HG03060 (cell line): ENCODE measurements at regions not wholly inside any gene's neighbourhood (a gene's known extent, or its start where the extent isn't known, plus 50 kb on each side); places are given as distances from the start of the nearest gene placed in this dataset.
"Not testable (repeated sequence)": the region's sequence is repeated elsewhere in the genome, so short reads cannot be mapped to it uniquely, and the experiment has no call there.

Source experiments
- ATAC-seq: cut with Tn5 transposase; IDR thresholded peaks from one replicate; pipeline ENCODE4 v1.9.1; 2021; ENCODE audit warnings: low read depth, moderate number of reproducible peaks; ENCODE audit not compliant: unreplicated experiment

DNA sequence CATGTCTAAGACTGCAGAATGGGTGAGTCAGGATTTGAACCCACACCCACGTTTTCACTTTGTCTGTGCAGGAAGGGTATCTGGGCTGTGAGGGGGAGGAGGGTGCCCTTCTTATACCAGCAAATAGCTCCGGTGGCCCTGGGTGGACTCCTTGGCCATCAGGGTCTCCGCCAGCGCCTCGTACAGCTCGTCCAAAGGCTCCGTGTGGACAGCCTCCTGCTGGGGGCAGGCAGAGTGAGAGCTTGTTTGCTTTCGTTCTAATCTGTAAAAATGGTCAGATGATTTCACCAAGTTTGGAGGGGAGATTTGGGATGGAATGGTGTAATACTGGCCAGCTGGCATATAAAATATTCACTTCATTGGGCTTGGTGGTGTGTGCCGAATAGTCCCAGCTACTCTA lies 111.7 kb upstream of the CCZ1B start:
- not testable (repeated sequence) for ATAC-seq

DNA sequence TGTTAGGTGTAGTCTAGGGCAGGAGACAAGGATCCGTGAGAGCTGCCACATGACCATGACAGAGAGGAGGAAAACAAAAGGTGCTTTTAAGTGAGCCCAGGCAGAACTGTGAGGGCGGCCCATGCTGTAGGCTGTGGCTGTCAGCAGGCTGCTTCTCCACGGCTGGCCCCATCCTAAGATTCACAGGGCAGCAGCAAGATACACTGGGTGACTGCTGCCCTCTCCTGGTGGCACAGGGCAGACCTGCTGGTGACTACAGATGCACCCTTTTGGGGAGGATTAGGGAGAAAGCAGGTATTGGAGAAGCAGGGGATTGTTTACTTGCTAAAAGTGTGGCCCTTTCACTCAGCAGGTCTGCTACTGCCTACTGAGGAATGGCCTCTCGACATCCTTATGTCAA lies 112.2 kb upstream of the CCZ1B start:
- ATAC-seq = not testable (repeated sequence)

DNA sequence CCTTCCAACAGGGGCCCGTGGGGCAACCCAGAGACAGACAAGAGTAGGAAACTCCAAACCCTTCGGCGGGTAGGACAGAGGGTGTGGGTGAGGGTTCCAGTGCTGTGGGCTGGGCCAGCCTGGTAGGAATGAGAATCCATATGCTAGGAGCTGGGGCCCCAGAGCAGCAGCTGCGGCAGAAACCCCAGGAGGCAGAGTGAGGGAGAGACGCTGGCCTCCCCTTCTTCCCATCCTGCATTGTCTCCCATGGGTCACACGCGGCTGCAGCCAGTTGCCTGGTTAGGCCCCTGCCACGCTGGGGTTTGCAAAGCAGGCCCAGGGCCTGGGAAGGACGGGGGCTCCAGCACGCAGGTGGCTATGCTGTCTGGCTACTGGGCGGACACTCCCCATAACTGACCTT lies 113.1 kb upstream of the CCZ1B start:
- ATAC-seq = not testable (repeated sequence)

DNA sequence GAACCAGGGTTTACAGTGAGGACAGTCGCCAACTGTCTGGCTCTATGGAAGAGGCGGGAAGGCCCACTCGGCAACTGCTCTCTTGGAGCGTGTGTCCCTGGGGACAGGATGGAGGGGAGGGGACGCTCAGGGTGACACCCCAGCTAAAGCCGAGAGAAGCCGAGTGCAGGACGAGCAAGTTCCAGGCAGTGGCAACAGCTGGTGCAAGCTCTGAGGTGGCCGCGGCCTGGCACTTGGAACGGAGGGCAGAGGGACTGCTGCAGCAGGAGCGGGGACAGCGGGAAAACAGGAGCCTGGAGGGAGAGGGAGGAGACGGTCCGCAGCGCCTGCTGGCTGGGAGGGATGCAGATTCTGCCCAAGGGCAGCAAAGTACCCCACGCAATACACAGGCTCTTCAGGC lies 113.8 kb upstream of the CCZ1B start:
- ATAC-seq = not testable (repeated sequence)

DNA sequence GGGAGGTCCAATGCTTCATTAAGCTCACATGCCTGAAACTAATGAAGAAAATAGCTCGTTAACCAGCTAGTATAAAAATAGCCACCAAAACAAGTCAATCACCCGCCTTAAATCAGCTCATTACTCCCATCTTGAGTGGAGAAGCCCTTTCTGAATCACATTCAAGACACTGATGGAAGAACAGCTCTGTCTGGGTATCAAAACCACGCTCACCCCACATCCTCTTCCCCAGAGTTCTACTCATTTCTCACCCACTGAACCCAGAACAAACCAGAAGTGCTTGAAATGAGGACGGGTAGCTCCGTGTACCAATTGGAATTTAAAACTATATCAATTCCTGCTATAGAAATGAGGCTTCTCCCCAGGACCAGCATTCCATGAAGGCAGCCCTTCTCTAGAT lies 120.8 kb upstream of the CCZ1B start:
- ATAC-seq = not testable (repeated sequence)

DNA sequence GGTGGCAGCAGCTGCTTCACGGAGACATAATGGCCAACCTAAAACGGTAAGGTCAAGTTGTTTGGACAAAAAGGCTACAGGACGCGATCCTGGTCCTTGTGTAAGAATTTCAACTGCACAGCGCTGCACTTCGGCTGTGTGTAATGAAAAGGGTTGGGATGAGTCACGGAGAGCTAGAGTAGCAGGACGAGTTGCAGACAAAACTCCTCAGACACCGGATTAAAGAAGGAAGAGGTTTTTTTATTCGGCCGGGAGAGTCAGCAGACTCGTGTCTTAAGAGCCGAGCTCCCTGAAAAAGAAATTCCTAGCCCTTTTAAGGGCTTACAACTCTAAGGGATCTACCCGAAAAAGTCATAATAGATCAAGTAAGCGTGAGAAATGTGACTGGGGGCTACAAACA lies 124.2 kb upstream of the CCZ1B start:
- not testable (repeated sequence) for ATAC-seq

DNA sequence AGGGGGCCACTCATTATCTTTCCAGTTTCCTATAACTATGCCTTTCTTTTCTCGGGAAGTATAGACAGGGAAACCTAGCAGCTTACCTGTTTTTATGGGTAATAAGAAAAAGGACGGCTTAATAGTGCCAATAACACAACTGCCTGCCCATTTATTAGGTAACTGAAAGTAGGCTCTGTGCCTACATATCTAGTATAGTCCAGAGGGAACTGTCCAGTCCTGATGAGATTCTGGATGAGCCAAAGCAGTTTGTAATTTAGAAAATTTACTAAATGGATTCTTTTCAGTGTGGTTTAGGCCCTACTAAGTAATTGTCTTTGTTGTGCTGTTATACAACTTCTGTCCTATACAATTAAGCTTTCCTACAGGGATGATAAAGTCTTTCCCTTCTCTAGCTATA lies 125.5 kb upstream of the CCZ1B start:
- ATAC-seq = not testable (repeated sequence)

DNA sequence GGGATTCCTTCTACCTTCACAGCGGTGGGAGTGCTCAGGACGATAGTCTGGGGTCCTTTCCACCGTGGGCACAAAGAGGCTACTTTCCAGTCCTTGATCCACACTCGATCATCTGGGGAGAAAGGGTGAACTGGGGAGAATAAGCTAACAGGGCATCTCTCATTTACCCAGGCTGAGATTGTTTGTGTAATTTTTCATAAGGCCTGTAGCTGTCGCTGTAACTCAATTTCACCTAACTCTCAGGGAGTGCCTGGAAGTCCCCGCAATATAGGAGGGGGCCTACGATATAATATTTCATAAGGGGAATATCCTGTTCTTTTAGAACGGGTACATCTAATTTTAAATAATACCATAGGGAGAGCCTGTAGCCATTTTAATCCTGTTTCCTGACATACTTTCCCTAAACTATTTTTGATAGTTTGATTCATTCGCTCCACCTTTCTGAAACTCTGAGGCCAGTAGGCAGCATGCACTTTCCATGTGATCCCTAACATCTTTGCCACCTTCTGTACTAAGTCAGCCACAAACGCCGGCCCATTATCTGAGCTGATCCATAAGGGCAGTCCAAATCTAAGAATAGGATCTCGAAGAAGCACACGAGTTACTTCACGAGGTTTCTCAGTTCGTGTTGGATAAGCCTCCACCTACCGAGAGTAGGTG lies 127.2 kb upstream of the CCZ1B start:
- ATAC-seq = not testable (repeated sequence)

DNA sequence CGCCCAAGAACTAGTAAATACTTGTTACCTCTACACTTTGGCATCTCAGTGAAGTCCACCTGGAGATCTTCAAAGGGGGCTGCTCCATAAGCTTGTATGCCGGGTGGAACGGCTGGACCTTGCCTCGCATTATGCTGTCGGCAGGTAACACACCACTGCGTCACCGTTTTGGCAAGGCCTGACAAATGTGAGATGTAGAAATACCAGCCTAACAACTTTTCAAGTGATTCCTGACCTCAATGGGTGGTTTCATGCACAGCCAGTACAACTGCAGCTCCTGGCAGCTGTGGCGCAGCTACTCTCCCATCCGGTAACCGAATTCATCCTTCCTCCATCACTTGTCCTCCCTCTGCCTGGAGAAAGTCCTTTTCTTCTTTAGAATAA lies 127.7 kb upstream of the CCZ1B start:
- ATAC-seq = not testable (repeated sequence)

DNA sequence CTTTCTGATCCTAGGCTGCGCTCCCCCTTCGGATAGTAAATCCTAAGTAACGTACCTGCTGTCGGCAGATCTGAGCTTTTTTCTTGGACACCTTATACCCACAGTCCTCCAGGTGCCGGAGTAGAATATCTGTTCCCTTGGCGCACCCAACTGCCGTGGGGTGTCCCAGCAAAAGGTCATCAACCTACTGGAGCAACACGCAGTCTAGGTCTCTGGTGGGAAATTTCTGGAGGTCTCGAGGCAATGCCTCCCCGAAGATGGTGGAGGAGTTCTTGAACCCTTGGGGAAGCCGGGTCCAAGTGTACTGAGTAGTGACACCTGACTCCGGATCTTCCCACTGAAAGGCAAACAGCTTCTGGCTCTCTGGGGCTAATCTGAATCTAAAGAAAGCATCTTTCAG lies 129.3 kb upstream of the CCZ1B start:
- ATAC-seq = not testable (repeated sequence)

DNA sequence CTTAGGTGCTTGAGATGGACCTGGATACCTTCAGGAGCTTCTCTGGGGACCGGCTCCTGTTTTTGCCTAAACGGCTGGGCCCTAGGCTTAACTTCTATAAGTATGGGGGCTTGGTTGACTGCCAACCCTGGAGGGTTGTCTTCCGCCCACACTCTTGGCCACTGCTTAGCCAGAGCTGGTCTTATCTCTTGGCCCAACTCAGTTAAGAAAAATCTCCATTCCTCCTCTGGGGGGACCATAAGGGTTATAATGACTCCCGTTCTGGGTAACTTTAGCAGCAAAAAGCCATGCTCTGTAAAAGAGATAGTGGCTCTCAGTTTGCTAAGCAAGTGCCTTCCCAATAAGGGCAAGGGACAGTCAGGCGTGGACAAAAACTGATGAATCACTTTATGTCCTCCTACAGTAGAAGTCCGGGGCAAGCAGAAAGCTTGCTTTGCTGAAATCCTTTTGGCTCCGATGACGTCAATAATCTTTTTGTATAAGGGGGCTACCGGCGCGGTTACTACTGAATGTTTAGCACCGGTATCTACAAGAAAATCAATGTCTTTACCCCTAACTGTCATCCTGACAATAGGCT lies 130.0 kb upstream of the CCZ1B start:
- not testable (repeated sequence) for ATAC-seq

DNA sequence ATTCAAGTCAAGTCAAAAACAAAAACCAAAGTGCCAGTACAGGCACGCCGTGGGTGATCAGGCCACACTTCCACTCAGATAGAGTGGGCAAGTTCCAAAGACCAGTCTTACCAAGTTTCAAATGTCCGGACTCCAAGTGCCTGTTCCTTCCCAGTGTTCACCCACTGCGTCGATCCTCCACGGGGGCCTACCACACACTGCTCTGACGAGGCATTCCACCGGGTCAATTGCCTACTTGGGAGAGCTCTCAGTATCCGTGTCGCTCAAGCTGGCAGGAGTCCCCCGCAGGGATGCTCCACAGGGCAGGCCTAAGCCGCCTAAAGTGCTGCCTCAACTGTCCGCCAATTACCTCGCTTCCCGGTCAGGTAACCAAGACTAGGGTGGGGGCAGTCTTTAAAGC lies 132.3 kb upstream of the CCZ1B start:
- not testable (repeated sequence) for ATAC-seq

DNA sequence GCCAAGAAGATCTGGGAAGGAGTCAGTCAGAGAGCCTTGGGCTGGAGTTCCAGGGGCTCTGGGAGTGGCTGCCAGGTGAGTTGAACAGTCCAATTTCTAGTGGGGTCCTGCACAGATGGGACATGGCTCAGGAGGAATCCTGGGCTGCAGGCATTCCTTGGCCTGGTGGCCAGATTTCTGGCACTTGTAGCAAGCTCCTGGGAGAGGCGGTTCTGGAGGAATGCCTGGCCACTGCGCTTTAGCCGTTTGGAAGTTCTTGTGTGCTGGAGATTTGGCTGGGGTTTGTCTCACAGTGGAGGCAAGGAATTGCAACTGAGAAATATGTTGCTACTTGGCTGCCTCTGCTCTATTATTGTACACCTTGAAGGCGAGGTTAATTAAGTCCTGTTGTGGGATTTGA lies 133.9 kb upstream of the CCZ1B start:
- not testable (repeated sequence) for ATAC-seq

DNA sequence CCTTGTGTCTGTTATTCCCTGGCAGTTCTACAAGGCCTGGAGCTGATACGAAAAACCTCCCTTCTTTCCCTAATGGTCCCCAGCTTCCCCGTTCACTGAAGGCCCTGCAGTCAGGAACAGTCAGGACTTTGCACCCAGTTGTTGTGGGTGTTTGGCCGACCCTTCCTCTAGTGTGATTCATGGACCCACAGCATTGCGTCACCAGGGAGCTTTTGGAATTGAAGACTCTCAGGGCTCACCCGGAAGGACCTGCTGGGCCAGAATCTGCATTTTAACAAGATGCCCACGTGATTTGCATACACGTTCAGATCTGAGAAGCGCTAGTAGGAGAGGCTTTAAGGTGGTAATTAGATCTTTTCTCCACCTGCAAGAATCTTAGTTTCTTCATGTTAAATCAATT lies 136.8 kb upstream of the CCZ1B start:
- ATAC-seq = not testable (repeated sequence)

DNA sequence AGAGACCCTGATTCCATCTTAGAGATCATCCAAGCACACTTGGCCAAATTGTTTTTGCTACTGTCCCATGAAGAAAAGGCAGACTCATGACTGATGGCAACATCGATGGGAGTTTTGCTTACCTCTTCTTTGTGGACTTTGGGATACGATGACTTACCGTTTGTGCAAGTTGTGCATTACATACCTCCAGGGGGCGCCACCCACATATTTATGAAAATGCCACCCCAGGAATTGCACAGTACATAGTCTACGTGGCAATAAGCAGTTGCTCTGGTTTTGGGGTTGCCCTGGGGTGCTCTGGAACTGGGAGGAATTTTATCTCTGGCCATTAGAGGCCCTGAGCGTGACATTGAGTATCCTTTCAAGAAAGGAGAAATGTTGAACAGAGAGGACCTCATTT lies 139.0 kb upstream of the CCZ1B start:
- ATAC-seq = not testable (repeated sequence)

DNA sequence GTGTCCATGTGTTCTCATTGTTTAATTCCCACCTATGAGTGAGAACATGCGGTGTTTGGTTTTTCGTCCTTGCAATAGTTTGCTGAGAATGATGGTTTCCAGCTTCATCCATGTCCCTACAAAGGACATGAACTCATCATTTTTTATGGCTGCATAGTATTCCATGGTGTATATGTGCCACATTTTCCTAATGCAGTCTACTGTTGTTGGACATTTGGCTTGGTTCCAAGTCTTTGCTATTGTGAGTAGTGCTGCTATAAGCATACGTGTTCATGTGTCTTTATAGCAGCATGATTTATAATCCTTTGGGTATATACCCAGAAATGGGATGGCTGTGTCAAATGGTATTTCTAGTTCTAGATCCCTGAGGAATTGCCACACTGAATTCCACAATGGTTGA lies 144.1 kb upstream of the CCZ1B start:
- ATAC-seq = not testable (repeated sequence)

DNA sequence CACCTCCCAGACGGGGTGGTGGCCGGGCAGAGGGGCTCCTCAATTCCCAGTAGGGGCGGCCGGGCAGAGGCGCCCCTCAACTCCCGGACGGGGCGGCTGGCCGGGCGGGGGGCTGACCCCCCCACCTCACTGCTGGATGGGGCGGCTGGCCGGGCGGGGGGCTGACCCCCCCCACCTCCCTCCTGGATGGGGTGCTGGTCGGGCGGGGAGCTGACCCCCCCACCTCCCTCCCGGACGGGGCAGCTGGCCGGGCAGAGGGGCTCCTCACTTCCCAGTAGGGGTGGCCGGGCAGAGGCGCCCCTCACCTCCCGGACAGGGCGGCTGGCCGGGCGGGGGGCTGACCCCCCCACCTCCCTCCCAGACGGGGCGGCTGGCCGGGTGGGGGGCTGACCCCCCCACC lies 148.8 kb upstream of the CCZ1B start:
- ATAC-seq = not testable (repeated sequence)

DNA sequence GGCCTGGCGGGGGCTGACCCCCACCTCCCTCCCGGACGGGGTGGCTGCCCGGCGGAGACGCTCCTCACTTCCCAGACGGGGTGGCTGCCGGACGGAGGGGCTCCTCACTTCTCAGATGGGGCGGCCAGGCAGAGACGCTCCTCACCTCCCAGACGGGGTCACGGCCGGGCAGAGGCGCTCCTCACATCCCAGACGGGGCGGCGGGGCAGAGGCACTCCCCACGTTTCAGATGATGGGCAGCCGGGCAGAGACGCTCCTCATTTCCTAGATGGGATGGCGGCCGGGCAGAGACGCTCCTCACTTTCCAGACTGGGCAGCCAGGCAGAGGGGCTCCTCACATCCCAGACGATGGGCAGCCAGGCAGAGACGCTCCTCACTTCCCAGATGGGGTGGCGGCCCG lies 149.3 kb upstream of the CCZ1B start:
- ATAC-seq = not testable (repeated sequence)

DNA sequence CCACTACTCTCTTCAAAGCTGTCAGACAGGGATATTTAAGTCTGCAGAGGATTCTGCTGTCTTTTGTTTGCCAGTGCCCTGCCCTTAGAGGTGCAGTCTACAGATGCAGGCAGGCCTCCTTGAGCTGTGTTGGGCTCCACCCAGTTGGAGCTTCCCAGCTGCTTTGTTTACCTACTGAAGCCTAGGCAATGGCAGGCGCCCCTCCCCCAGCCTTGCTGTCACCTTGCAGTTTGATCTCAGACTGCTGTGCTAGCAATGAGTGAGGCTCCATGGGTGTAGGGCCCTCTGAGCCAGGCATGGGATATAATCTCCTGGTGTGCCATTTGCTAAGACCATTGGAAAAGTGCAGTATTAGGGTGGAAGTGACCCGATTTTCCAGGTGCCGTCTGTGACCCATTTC lies 151.3 kb upstream of the CCZ1B start:
- ATAC-seq = not testable (repeated sequence)

DNA sequence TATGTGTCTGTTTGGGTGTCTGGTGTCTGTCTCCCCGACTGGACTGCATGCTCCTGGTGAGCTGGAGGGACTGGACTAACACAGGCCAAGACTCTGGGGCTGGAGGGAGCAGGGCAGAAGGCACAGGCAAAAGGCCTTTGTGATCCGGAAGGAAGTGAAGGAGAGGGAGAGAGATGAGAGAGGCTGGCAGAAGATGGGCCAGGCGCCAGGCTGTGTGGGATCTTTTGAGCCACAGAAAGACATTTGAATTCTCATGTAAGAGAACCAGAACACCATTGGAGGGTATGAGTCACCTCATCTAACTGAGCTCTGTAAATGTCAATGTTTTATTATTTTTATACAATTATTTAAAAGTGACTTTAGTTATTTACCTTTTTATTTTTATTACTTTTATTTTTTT lies 152.3 kb upstream of the CCZ1B start:
- not testable (repeated sequence) for ATAC-seq

DNA sequence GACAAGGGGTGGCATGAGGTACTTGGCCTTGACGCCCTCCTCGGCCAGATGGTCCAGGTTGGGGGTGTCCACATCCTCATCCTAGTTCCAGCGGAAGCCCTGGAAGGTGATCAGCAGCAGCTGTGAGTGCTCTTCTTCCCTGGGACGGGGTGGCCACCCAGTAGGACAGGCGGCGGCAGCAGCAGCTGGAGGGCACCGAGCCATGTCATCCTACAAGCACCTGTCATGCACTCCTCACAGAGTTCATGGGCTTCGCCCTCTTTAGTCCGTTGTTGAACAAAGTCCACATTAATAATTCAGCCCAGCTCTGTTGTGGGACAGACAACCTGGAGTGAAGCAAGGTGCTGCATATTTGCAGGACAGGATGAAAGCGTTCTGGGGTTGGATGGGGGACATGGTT lies 153.4 kb upstream of the CCZ1B start:
- ATAC-seq = not testable (repeated sequence)

DNA sequence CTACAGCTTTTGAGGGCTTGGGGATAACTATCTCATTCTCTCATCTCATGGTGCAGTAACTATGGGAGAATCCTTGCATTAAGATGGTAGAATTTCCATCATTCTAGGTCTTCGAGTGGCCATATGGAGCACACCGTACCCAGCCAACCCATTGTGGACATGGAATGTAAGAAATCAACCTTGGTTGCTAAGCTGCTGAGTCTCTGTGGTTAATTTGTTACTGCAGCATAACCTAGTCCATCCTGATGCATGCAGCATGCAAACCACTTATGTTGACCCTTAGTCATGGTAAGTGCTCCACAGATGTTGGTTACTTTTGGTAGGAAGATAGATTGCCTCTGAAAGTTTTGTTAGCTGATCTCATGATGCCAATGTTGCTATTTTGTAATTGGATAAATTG lies 156.3 kb upstream of the CCZ1B start:
- not testable (repeated sequence) for ATAC-seq
